Tibial artery (tissue), 4 donors: ENCODE measurements at regions not wholly inside any gene's neighbourhood (a gene's known extent, or its start where the extent isn't known, plus 50 kb on each side); places are given as distances from the start of the nearest gene placed in this dataset.

Source experiments
- DNase-seq, 2 donors: peaks; one replicate each; pipeline ENCODE4 v3.0.0-alpha.2; 2019
- H3K27ac ChIP-seq, 2 donors: fragments of 200-600 bp; sonication (generic) in 1 of 2; 1 replicate in 1 of 2; 2 replicates in 1 of 2; pipeline ENCODE4 v1.5.1; 2018 to 2019; ENCODE audit warnings: mild to moderate bottlenecking in 1 of 2
- H3K27me3 ChIP-seq, 2 donors: fragments of 200-600 bp; sonication (generic) in 1 of 2; one replicate each; pipeline versions ENCODE4 v1.5.1 to v1.6.0; 2016 to 2019
- H3K36me3 ChIP-seq, 3 donors: fragments of 200-600 bp; sonication (generic) in 2 of 3; one replicate each; pipeline ENCODE4 v1.5.1; 2016 to 2019; ENCODE audit warnings: mild to moderate bottlenecking in 2 of 3
- H3K4me1 ChIP-seq, 4 donors: fragments of 200-600 bp; sonication (generic) in 2 of 4; 1 replicate in 3 of 4; 2 replicates in 1 of 4; pipeline ENCODE4 v1.5.1; 2016 to 2019
- H3K4me3 ChIP-seq, 2 donors: fragments of 200-600 bp; sonication (generic) in 1 of 2; 1 replicate in 1 of 2; 2 replicates in 1 of 2; pipeline ENCODE4 v1.5.1; 2018 to 2019; ENCODE audit warnings: mild to moderate bottlenecking in 2 of 2
- H3K9me3 ChIP-seq, 3 donors: fragments of 200-600 bp; sonication (generic) in 1 of 3; one replicate each; pipeline ENCODE4 v1.5.1; 2016 to 2019
- intact Hi-C: fragments of 100-400 bp; cut with DNase I; formaldehyde crosslinking; loops from one replicate; pipeline ENCODE4 v1.15.0; 2023; ENCODE audit warnings: low total_unique reads
- TF ChIP-seq, protein P1 (sequence below), 2 experiments: fragments of 200-600 bp in 1 of 2; fragments of 450-650 bp in 1 of 2; IDR thresholded peaks; one replicate each; pipeline ENCODE4 v1.5.1; 2017 to 2019; ENCODE audit warnings: antibody characterized with exemption in 2 of 2, mild to moderate bottlenecking in 1 of 2, moderate library complexity in 1 of 2

DNA sequence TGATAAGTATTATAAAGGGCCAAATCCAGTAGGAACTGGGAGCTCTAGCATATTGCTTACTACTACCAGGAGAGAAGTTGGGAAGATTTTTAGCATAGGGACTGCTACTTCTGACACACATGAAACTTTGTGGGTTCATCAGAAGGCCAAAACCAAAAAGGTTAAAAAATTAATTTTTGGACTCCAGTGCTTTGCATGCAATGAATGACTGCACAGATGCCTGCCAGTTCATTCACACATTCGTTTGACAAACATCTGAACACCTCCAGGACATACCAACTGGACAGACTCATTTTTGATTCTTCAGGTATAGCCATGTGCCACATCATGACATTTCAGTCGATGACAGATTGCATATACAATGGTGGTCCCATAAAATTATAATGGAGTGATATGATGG is 79.8 kb downstream of the MID1IP1 start:
- Histone ChIP-seq H3K36me3 (no peaks in the 10 kb centered on the region), H3K27me3 (no peaks in the 10 kb centered on the region), H3K9me3 (peaks cover 0 to 9% (median 0%) of the 10 kb centered on the region in 3 donors), H3K4me3 (no peak overlapping the region), H3K4me1 (no peaks in the 10 kb centered on the region), H3K27ac (no peak overlapping the region)
- TF ChIP-seq, protein P1, sequence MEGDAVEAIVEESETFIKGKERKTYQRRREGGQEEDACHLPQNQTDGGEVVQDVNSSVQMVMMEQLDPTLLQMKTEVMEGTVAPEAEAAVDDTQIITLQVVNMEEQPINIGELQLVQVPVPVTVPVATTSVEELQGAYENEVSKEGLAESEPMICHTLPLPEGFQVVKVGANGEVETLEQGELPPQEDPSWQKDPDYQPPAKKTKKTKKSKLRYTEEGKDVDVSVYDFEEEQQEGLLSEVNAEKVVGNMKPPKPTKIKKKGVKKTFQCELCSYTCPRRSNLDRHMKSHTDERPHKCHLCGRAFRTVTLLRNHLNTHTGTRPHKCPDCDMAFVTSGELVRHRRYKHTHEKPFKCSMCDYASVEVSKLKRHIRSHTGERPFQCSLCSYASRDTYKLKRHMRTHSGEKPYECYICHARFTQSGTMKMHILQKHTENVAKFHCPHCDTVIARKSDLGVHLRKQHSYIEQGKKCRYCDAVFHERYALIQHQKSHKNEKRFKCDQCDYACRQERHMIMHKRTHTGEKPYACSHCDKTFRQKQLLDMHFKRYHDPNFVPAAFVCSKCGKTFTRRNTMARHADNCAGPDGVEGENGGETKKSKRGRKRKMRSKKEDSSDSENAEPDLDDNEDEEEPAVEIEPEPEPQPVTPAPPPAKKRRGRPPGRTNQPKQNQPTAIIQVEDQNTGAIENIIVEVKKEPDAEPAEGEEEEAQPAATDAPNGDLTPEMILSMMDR (IDR thresholded peaks at IDR 0.05): no peak
- no peak for DNase-seq
- intact Hi-C loops: no loop called here

- no peak overlapping the region for H3K27ac ChIP-seq
- H3K27me3 ChIP-seq: no peaks in the 10 kb centered on the region
- peaks cover 0 to 9% (median 0%) of the 10 kb centered on the region in 3 donors for H3K9me3 ChIP-seq
- intact Hi-C loops: no loop called here
- H3K4me3 ChIP-seq: no peak overlapping the region
- H3K4me1 ChIP-seq: no peaks in the 10 kb centered on the region
- no peak for DNase-seq
- TF ChIP-seq, protein P1 (IDR thresholded peaks at IDR 0.05): no peak
- H3K36me3 ChIP-seq: no peaks in the 10 kb centered on the region
These were observed 80.5 kb downstream of the MID1IP1 start for GRCh38 chrX:38881727-38882126.

GRCh38 chrX:38882894-38883626 is 81.8 kb downstream of the MID1IP1 start:
- Histone ChIP-seq H3K4me1 (no peaks in the 10 kb centered on the region), H3K9me3 (peaks cover 0 to 9% (median 0%) of the 10 kb centered on the region in 3 donors), H3K27me3 (no peaks in the 10 kb centered on the region), H3K36me3 (no peaks in the 10 kb centered on the region), H3K27ac (no peak overlapping the region), H3K4me3 (no peak overlapping the region)
- DNase-seq: no peak
- intact Hi-C loops: no loop called here
- TF ChIP-seq, protein P1 (IDR thresholded peaks at IDR 0.05): no peak

DNA sequence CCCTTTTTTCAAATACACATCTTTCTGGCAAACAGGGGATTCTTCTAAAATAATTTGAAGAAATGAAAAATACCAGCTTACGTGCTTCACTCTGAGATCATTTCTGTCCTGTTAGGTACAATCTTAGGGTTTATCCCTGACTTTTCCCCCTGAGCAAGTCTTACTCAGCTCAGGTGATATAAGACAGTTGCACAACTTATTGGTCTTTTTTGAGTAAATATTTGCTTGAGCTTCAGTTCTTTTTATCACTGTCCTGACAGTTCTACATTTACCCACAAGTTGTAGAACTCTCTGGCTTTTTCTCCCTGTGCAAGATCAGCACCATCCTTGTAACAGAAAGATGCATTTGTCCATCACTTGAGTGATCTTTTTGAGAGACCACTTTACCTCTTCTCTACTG is 84.9 kb downstream of the MID1IP1 start:
- Histone ChIP-seq H3K9me3 (peaks cover 0 to 9% (median 0%) of the 10 kb centered on the region in 3 donors), H3K27me3 (no peaks in the 10 kb centered on the region), H3K4me1 (no peaks in the 10 kb centered on the region), H3K36me3 (no peaks in the 10 kb centered on the region), H3K4me3 (no peak overlapping the region), H3K27ac (no peak overlapping the region)
- intact Hi-C loops: no loop called here
- no peak for DNase-seq
- TF ChIP-seq, protein P1 (IDR thresholded peaks at IDR 0.05): no peak

GRCh38 chrX:38887222-38887621 is 86.0 kb downstream of the MID1IP1 start:
- Histone ChIP-seq H3K4me1 (no peaks in the 10 kb centered on the region), H3K9me3 (peaks cover 0 to 9% (median 0%) of the 10 kb centered on the region in 3 donors), H3K4me3 (no peak overlapping the region), H3K27me3 (no peaks in the 10 kb centered on the region), H3K36me3 (no peaks in the 10 kb centered on the region), H3K27ac (no peak overlapping the region)
- no peak for DNase-seq
- intact Hi-C loops: no loop called here
- TF ChIP-seq, protein P1 (IDR thresholded peaks at IDR 0.05): no peak
